ENCODE measurements at regions not wholly inside any gene's neighbourhood (a gene's known extent, or its start where the extent isn't known, plus 50 kb on each side); places are given as distances from the start of the nearest gene placed in this dataset.

DNA sequence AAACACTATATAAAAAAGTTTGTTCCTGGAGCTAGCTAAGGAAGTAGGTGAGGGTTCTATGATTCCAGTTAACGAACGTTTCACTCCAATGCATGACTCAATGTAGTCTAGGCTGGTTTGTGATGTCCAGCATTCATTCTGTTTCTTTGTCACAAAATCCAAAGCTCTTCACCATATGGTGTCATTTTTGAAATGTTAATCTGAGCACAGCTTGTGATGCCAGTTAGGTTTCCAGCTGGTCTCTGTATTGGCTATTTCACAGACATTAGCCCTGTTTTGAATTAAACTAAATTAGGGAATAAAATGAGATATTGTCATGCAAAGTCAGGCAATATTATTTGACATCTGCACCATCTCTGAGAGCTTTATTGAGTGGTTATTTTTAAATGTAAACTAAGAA is 159.4 kb downstream of the RBM43 start:
- TF ChIP-seq, protein P1, sequence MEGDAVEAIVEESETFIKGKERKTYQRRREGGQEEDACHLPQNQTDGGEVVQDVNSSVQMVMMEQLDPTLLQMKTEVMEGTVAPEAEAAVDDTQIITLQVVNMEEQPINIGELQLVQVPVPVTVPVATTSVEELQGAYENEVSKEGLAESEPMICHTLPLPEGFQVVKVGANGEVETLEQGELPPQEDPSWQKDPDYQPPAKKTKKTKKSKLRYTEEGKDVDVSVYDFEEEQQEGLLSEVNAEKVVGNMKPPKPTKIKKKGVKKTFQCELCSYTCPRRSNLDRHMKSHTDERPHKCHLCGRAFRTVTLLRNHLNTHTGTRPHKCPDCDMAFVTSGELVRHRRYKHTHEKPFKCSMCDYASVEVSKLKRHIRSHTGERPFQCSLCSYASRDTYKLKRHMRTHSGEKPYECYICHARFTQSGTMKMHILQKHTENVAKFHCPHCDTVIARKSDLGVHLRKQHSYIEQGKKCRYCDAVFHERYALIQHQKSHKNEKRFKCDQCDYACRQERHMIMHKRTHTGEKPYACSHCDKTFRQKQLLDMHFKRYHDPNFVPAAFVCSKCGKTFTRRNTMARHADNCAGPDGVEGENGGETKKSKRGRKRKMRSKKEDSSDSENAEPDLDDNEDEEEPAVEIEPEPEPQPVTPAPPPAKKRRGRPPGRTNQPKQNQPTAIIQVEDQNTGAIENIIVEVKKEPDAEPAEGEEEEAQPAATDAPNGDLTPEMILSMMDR (IDR thresholded peaks at IDR 0.05; ENCODE audit: low read depth, low read length) = no peak
- DNase-seq (ENCODE audit: extremely low read depth, low read depth) = no peak

DNA sequence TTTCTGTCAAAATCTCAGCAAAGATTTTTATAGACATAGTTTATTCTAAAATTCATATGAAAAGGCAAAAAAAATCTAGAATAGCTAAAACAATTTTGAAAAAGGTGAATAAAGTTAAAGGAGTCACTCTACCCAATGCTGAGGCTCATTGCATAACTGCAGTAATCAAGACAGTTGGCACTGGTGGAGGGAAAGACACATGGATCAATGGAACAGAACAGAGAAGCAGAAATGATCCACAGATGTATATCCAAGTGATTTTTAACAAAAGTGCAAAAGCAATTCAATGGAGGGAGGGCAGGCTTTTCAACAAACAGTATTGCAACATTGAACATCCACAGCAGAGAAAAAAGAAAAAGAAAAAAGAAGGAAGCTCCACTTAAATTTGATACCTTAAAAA is 162.8 kb downstream of the RBM43 start:
- TF ChIP-seq, protein P1 (IDR thresholded peaks at IDR 0.05; ENCODE audit: low read depth, low read length) = no peak
- DNase-seq (ENCODE audit: extremely low read depth, low read depth) = no peak

DNA sequence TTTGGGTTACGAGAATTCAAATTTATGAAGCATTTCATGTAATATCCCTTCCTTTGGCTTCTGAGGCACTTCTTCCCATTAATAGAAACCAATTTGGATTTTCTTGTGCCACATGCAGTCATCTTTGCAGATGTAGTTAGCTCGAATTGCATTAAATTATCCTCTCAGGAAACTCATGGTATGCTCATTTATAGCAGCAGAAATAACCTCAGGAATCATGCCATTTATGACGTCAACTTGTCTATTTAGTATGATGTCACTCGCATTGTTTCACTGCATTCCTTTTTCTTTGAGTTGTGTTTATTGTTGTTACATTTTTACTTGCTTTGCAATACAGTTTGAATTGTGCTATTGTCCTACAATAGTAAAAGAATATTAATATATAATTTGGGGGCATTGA is 163.8 kb downstream of the RBM43 start:
- TF ChIP-seq, protein P1 (IDR thresholded peaks at IDR 0.05; ENCODE audit: low read depth, low read length) = no peak
- DNase-seq (ENCODE audit: extremely low read depth, low read depth) = no peak

DNA sequence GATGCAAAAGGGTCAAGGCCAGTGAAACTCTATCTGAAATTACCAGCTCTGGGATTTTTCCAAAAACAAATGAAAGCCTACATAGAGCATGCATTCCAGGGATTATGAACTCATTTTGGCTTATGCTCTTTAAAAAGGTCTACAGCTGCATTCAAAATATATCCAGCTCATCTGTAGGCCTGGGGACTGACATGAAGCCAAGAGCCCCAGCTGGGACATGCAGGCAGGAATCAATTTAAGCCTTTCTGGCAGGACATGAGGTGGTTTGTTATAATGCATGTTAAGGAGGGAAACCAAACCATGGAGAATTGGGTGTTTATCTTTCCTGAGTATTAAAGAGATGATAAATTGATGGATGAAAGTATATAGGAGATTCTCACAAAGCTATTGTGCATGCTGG is 164.5 kb downstream of the RBM43 start:
- DNase-seq (ENCODE audit: extremely low read depth, low read depth) = peak; percentile 3
- TF ChIP-seq, protein P1 (IDR thresholded peaks at IDR 0.05; ENCODE audit: low read depth, low read length) = no peak

DNA sequence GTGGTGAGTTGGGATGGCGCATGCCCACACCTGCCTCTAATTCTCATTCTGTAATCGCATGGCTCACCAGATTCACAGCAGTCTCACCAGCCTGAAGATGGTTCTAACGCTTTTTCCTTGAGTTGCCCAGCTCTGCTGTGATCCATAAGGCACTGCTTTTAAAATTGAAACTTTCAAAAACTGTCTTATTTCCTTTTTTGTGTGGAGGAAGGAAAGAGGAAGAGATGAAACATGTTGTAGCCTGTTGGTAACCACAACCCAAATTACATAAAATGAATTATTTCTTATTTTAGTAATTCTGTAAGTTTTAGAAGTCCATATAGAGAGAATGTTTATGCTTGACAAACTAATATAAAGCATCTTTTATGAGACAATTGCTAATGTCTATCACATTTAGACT is 165.4 kb downstream of the RBM43 start:
- TF ChIP-seq, protein P1 (IDR thresholded peaks at IDR 0.05; ENCODE audit: low read depth, low read length) = no peak
- DNase-seq (ENCODE audit: extremely low read depth, low read depth) = no peak

DNA sequence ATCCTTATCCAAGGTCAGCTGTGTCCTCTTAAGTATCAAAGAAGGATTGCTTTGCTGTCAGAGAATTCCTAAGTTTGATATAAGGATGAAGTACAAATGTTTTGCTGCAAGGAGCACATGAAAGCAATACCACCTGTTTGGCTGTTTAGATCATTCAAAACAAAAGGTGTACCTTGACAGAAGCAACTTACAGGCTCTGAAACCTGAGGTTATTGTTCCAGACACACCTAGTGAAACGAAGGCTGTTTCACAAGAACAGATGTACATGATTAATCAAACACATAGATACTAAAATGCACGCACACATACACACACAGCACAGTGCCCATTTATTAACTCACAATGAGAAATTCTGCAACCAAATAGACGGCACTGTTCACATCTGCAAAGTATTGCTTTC is 166.2 kb downstream of the RBM43 start:
- TF ChIP-seq, protein P1 (IDR thresholded peaks at IDR 0.05; ENCODE audit: low read depth, low read length) = no peak
- DNase-seq (ENCODE audit: extremely low read depth, low read depth) = no peak

DNA sequence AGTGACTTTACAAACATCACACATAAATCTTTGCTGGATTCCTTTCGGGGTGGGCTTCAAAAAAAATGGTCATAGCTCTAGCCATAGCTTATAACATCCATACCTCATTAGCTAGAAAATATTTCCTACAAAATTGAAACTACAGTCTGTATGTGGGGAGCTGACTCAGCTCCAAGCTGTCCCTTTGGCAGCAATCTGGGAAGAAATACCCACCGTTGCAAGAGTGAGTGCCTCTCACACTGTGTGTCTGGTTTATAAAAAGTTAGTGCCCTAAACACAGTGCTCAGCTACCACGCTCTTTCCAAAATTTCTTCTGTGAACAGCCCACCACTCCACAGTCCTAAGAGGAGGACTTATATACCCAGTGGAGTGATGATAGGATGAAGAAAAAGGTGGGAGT is 170.1 kb downstream of the RBM43 start:
- no peak for DNase-seq (ENCODE audit: extremely low read depth, low read depth)
- TF ChIP-seq, protein P1 (IDR thresholded peaks at IDR 0.05; ENCODE audit: low read depth, low read length) = no peak

Measured in AG09319 (cell line).